ENCODE measurements at regions not wholly inside any gene's neighbourhood (a gene's known extent, or its start where the extent isn't known, plus 50 kb on each side); places are given as distances from the start of the nearest gene placed in this dataset.

GRCh38 chr9:80223897-80224296, 652.1 kb downstream of the TLE4 start:
- no peak overlapping the region for H3K4me3 ChIP-seq (ENCODE audit: low read depth, poor library complexity, severe bottlenecking)
- intact Hi-C loops (cut with DNase I; ENCODE audit: low total_unique reads), result no loop called here
- no peak for DNase-seq (ENCODE audit: low spot score in 2 of 2)
- TF ChIP-seq CTCF (IDR thresholded peaks at IDR 0.05) (no peak), POLR2A (IDR thresholded peaks at IDR 0.05) (no peak)
- WGBS, 2 donors, result 97 to 100% methylated on average over 1 of the region's 1 CpG

GRCh38 chr9:80222466-80223169, 650.9 kb downstream of the TLE4 start:
- TF ChIP-seq CTCF (IDR thresholded peaks at IDR 0.05) (no peak), POLR2A (IDR thresholded peaks at IDR 0.05) (no peak)
- WGBS, 2 donors, result 90% methylated on average over 3 of the region's 3 CpGs
- no peak for DNase-seq (ENCODE audit: low spot score in 2 of 2)
- intact Hi-C loops (cut with DNase I; ENCODE audit: low total_unique reads), result no loop called here
- no peak overlapping the region for H3K4me3 ChIP-seq (ENCODE audit: low read depth, poor library complexity, severe bottlenecking)

GRCh38 chr9:80218328-80218727, 646.6 kb downstream of the TLE4 start:
- no peak overlapping the region for H3K4me3 ChIP-seq (ENCODE audit: low read depth, poor library complexity, severe bottlenecking)
- 68 to 72% methylated on average over 6 of the region's 6 CpGs for WGBS, 2 donors
- no peak for TF ChIP-seq POLR2A (IDR thresholded peaks at IDR 0.05)
- TF ChIP-seq CTCF (IDR thresholded peaks at IDR 0.05), result no peak
- intact Hi-C loops (cut with DNase I; ENCODE audit: low total_unique reads), result no loop called here
- no peak for DNase-seq (ENCODE audit: low spot score in 2 of 2)

GRCh38 chr9:80213613-80214012, 641.8 kb downstream of the TLE4 start:
- DNase-seq (ENCODE audit: low spot score in 2 of 2), result no peak
- TF ChIP-seq CTCF (IDR thresholded peaks at IDR 0.05) (no peak), POLR2A (IDR thresholded peaks at IDR 0.05) (no peak)
- WGBS, 2 donors, result 98 to 100% methylated on average over 5 to 8 of the region's 8 CpGs
- intact Hi-C loops (cut with DNase I; ENCODE audit: low total_unique reads), result no loop called here
- H3K4me3 ChIP-seq (ENCODE audit: low read depth, poor library complexity, severe bottlenecking), result no peak overlapping the region

GRCh38 chr9:80208696-80209095, 636.9 kb downstream of the TLE4 start:
- DNase-seq (ENCODE audit: low spot score in 2 of 2), result no peak
- TF ChIP-seq POLR2A (IDR thresholded peaks at IDR 0.05) (no peak), CTCF (IDR thresholded peaks at IDR 0.05) (no peak)
- H3K4me3 ChIP-seq (ENCODE audit: low read depth, poor library complexity, severe bottlenecking), result no peak overlapping the region
- intact Hi-C loops (cut with DNase I; ENCODE audit: low total_unique reads), result no loop called here

GRCh38 chr9:80204054-80204453, 632.3 kb downstream of the TLE4 start:
- TF ChIP-seq POLR2A (IDR thresholded peaks at IDR 0.05), result no peak
- no peak for DNase-seq (ENCODE audit: low spot score in 2 of 2)
- 88 to 93% methylated on average over 2 of the region's 2 CpGs for WGBS, 2 donors
- intact Hi-C loops (cut with DNase I; ENCODE audit: low total_unique reads), result no loop called here
- no peak overlapping the region for H3K4me3 ChIP-seq (ENCODE audit: low read depth, poor library complexity, severe bottlenecking)
